RWPE1 (cell line): ENCODE measurements at regions not wholly inside any gene's neighbourhood (a gene's known extent, or its start where the extent isn't known, plus 50 kb on each side); places are given as distances from the start of the nearest gene placed in this dataset.

Experiments
- CTCF ChIA-PET: fragments of 350-600 bp; sonication (Branson Sonifier 250); formaldehyde crosslinking; extraction: SDS; loops from one replicate; lab custom pipeline; 2021; lab: Yijun Ruan, JAX
- POLR2A ChIA-PET: fragments of 400-600 bp; formaldehyde crosslinking; extraction: SDS; loops from one replicate; lab custom pipeline; 2020; ENCODE audit warnings: antibody characterized with exemption; ENCODE audit not compliant: low non-redundant PET; lab: Yijun Ruan, JAX
- DNase-seq: peaks from one replicate; pipeline ENCODE4 v3.0.0; 2012; ENCODE audit warnings: low spot score
- H3K27ac ChIP-seq: fragments of 450-650 bp; 2 replicates; pipeline ENCODE4 v1.5.1; 2017
- CTCF ChIP-seq: fragments of 450-650 bp; conservative IDR thresholded peaks from 2 replicates; pipeline ENCODE4 v1.5.1; 2017; ENCODE audit warnings: low read depth, mild to moderate bottlenecking

- no peak for DNase-seq
- POLR2A ChIA-PET, result no interaction called here
- H3K27ac ChIP-seq, result no peak overlapping the region
- no peak for TF ChIP-seq CTCF
- CTCF ChIA-PET, result no interaction called here
These were observed 441.9 kb downstream of the TLL1 start for GRCh38 chr4:166314902-166315301.

GRCh38 chr4:166315721-166316467, 442.9 kb downstream of the TLL1 start:
- no peak overlapping the region for H3K27ac ChIP-seq
- POLR2A ChIA-PET, result no interaction called here
- CTCF ChIA-PET, result interaction anchor here (0.6 kb wide), 1 partner anchor 16 kb away, joined by 4 read pairs; no protein-coding TSS in a partner anchor
- no peak for TF ChIP-seq CTCF
- DNase-seq, result no peak

GRCh38 chr4:166318810-166319525, 445.9 kb downstream of the TLL1 start:
- no peak overlapping the region for H3K27ac ChIP-seq
- TF ChIP-seq CTCF, result no peak
- CTCF ChIA-PET, result no interaction called here
- DNase-seq, result peak; percentile 42
- POLR2A ChIA-PET, result no interaction called here

GRCh38 chr4:166323250-166323649, 450.2 kb downstream of the TLL1 start:
- no peak overlapping the region for H3K27ac ChIP-seq
- DNase-seq, result no peak
- TF ChIP-seq CTCF, result no peak
- CTCF ChIA-PET, result interaction anchor here (0.7 kb wide), 1 partner anchor 907 kb away, joined by 3 read pairs; no protein-coding TSS in a partner anchor
- POLR2A ChIA-PET, result no interaction called here

- H3K27ac ChIP-seq, result no peak overlapping the region
- CTCF ChIA-PET, result no interaction called here
- DNase-seq, result no peak
- TF ChIP-seq CTCF, result peak; percentile 38
- POLR2A ChIA-PET, result no interaction called here
These were observed 451.3 kb downstream of the TLL1 start for GRCh38 chr4:166324321-166324720.

- TF ChIP-seq CTCF, result no peak
- no peak for DNase-seq
- ChIA-PET CTCF (no interaction called here), POLR2A (no interaction called here)
- H3K27ac ChIP-seq, result no peak overlapping the region
These were observed 462.4 kb downstream of the TLL1 start for GRCh38 chr4:166335256-166335938.
